ENCODE measurements at regions not wholly inside any gene's neighbourhood (a gene's known extent, or its start where the extent isn't known, plus 50 kb on each side); places are given as distances from the start of the nearest gene placed in this dataset.
A peak's percentile ranks its signal among the peaks of the same experiment; 100 is the strongest.

- peak in 1 of 4 donors; percentile 54 for DNase-seq
- H3K9me3 ChIP-seq: peaks cover 0 to 6% of the 10 kb centered on the region in 2 donors
Observed at GRCh38 chr3:83216919-83217594, 1455.6 kb upstream of the GBE1 start.

GRCh38 chr3:83195243-83195642 lies 1433.8 kb upstream of the GBE1 start:
- Histone ChIP-seq H3K27ac (no peak overlapping the region), H3K27me3 (no peaks in the 10 kb centered on the region), H3K9me3 (no peaks in the 10 kb centered on the region), H3K4me3 (no peak overlapping the region), H3K4me1 (no peaks in the 10 kb centered on the region), H3K36me3 (no peaks in the 10 kb centered on the region)
- DNase-seq (no peak), ATAC-seq (no peak)
- TF ChIP-seq, protein P1, sequence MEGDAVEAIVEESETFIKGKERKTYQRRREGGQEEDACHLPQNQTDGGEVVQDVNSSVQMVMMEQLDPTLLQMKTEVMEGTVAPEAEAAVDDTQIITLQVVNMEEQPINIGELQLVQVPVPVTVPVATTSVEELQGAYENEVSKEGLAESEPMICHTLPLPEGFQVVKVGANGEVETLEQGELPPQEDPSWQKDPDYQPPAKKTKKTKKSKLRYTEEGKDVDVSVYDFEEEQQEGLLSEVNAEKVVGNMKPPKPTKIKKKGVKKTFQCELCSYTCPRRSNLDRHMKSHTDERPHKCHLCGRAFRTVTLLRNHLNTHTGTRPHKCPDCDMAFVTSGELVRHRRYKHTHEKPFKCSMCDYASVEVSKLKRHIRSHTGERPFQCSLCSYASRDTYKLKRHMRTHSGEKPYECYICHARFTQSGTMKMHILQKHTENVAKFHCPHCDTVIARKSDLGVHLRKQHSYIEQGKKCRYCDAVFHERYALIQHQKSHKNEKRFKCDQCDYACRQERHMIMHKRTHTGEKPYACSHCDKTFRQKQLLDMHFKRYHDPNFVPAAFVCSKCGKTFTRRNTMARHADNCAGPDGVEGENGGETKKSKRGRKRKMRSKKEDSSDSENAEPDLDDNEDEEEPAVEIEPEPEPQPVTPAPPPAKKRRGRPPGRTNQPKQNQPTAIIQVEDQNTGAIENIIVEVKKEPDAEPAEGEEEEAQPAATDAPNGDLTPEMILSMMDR (IDR thresholded peaks at IDR 0.05): no peak
- intact Hi-C loops (cut with DNase I): no loop called here

More at GRCh38 chr3:83216919-83217594, 1455.6 kb upstream of the GBE1 start:
- ATAC-seq: no peak
- TF ChIP-seq, protein P1 (IDR thresholded peaks at IDR 0.05): no peak
- Histone ChIP-seq H3K27me3 (no peaks in the 10 kb centered on the region), H3K4me1 (no peaks in the 10 kb centered on the region), H3K27ac (no peak overlapping the region), H3K4me3 (no peak overlapping the region), H3K36me3 (no peaks in the 10 kb centered on the region)
- intact Hi-C loops (cut with DNase I): no loop called here

DNA sequence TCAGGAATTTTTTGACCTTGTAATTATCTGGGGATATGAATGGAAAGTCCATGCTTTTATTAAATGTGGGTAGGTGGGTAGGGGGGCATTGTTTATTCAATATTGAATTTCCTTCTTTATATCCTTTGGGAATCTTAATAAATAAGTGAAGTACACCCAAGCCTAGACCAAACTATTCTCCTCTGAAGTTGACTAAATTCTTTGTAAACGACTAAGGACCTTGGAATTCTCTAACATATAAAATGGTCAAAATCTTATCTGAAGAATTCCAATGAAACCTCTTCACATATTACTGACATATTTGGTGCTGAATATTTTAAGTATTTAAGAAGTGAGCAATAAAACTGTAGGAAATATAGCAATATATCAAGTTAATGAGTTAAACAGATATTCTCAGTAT lies 1432.1 kb upstream of the GBE1 start:
- ATAC-seq (no peak), DNase-seq (no peak)
- Histone ChIP-seq H3K27me3 (no peaks in the 10 kb centered on the region), H3K36me3 (no peaks in the 10 kb centered on the region), H3K4me3 (no peak overlapping the region), H3K4me1 (no peaks in the 10 kb centered on the region), H3K9me3 (no peaks in the 10 kb centered on the region), H3K27ac (no peak overlapping the region)
- intact Hi-C loops (cut with DNase I): no loop called here
- TF ChIP-seq, protein P1 (IDR thresholded peaks at IDR 0.05): no peak

GRCh38 chr3:83189634-83190033 lies 1428.2 kb upstream of the GBE1 start:
- Histone ChIP-seq H3K36me3 (no peaks in the 10 kb centered on the region), H3K27ac (no peak overlapping the region), H3K27me3 (no peaks in the 10 kb centered on the region), H3K4me1 (no peaks in the 10 kb centered on the region), H3K4me3 (no peak overlapping the region), H3K9me3 (peaks cover 0 to 18% of the 10 kb centered on the region in 2 donors)
- ATAC-seq: no peak
- TF ChIP-seq, protein P1 (IDR thresholded peaks at IDR 0.05): no peak
- DNase-seq: no peak
- intact Hi-C loops (cut with DNase I): no loop called here

DNA sequence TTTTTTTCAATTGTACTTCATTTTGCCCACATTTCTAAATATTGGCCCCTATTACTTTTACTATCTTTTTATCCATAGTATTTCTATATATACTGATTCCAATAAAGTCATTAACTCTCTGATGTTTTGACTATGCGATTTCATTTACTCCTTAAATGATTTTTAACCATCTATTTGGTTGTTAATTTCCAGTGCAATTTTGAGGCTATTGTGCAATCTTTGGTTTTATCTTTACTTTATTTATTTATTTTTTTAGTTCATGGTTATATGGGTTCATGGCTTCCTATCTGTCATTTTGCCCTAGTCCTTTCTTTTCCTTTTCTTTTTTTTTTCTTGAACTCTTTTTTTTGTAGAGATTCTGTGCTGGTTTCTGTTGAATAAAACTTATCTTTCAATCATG lies 1408.0 kb upstream of the GBE1 start:
- ATAC-seq (no peak), DNase-seq (no peak)
- no peak overlapping the region for H3K4me3 ChIP-seq
- TF ChIP-seq, protein P1 (IDR thresholded peaks at IDR 0.05): no peak
- H3K27ac ChIP-seq: no peak overlapping the region
- H3K36me3 ChIP-seq: no peaks in the 10 kb centered on the region
- H3K27me3 ChIP-seq: no peaks in the 10 kb centered on the region
- no peaks in the 10 kb centered on the region for H3K4me1 ChIP-seq
- no peaks in the 10 kb centered on the region for H3K9me3 ChIP-seq
- intact Hi-C loops (cut with DNase I): no loop called here

All from left lung (tissue), 4 donors.